Prostate gland (tissue), 2 donors: ENCODE measurements at regions not wholly inside any gene's neighbourhood (a gene's known extent, or its start where the extent isn't known, plus 50 kb on each side); places are given as distances from the start of the nearest gene placed in this dataset.

Experiments used
- DNase-seq: peaks from one replicate; pipeline ENCODE4 v3.0.0-alpha.2; 2019; ENCODE audit warnings: low spot score
- H3K27ac ChIP-seq, 2 donors: fragments of 200-600 bp; sonication (generic); 2 replicates each; pipeline ENCODE4 v1.5.1; 2017 to 2019
- H3K27me3 ChIP-seq: fragments of 200-600 bp; sonication (generic); replicated peaks from 2 replicates; pipeline ENCODE4 v1.5.1; 2019; ENCODE audit not compliant: insufficient read depth
- H3K36me3 ChIP-seq, 2 donors: fragments of 200-600 bp; sonication (generic); 1 replicate in 1 of 2; 2 replicates in 1 of 2; pipeline versions ENCODE4 v1.5.1 to v1.8.1; 2017 to 2019
- H3K4me1 ChIP-seq: fragments of 200-600 bp; sonication (generic); replicated peaks from 2 replicates; pipeline ENCODE4 v1.5.1; 2019
- H3K4me3 ChIP-seq, 2 donors: fragments of 200-600 bp; sonication (generic); 2 replicates each; pipeline ENCODE4 v1.5.1; 2017 to 2019
- H3K9me3 ChIP-seq: fragments of 200-600 bp; sonication (generic); 2 replicates; pipeline ENCODE4 v1.5.1; 2017
- POLR2A ChIP-seq: fragments of 450-650 bp; IDR thresholded peaks from one replicate; pipeline ENCODE4 v1.6.1; 2016; ENCODE audit warnings: antibody characterized with exemption, mild to moderate bottlenecking
- POLR2AphosphoS5 ChIP-seq: sonication (generic); formaldehyde crosslinking; IDR thresholded peaks from one replicate; pipeline ENCODE4 v1.6.1; 2017; ENCODE audit warnings: antibody characterized with exemption
- WGBS: methylation state at CpG from one replicate; pipeline ENCODE4 v1.1.5; 2018; 5-methylcytosine and 5-hydroxymethylcytosine counted together
- intact Hi-C: fragments of 100-400 bp; cut with DNase I; formaldehyde crosslinking; loops from one replicate; pipeline ENCODE4 v1.14.2; 2022
- TF ChIP-seq, protein P1 (sequence below), 4 experiments: fragments of 200-600 bp in 2 of 4; fragments of 450-650 bp in 2 of 4; sonication (generic) in 2 of 4; IDR thresholded peaks; 1 replicate in 3 of 4; 2 replicates in 1 of 4; pipeline ENCODE4 v1.5.1; 2016 to 2019; ENCODE audit warnings: antibody characterized with exemption in 4 of 4, mild to moderate bottlenecking in 2 of 4, moderate library complexity in 2 of 4

GRCh38 chr7:131061158-131061557 is 266.5 kb upstream of the MKLN1 start:
- Histone ChIP-seq H3K4me3 (no peak overlapping the region), H3K36me3 (no peaks in the 10 kb centered on the region), H3K27ac (no peak overlapping the region), H3K4me1 (no peaks in the 10 kb centered on the region), H3K27me3 (no peaks in the 10 kb centered on the region), H3K9me3 (no peaks in the 10 kb centered on the region)
- intact Hi-C loops = no loop called here
- DNase-seq = no peak
- TF ChIP-seq POLR2AphosphoS5 = no peak
- no peak for TF ChIP-seq POLR2A
- TF ChIP-seq, protein P1, sequence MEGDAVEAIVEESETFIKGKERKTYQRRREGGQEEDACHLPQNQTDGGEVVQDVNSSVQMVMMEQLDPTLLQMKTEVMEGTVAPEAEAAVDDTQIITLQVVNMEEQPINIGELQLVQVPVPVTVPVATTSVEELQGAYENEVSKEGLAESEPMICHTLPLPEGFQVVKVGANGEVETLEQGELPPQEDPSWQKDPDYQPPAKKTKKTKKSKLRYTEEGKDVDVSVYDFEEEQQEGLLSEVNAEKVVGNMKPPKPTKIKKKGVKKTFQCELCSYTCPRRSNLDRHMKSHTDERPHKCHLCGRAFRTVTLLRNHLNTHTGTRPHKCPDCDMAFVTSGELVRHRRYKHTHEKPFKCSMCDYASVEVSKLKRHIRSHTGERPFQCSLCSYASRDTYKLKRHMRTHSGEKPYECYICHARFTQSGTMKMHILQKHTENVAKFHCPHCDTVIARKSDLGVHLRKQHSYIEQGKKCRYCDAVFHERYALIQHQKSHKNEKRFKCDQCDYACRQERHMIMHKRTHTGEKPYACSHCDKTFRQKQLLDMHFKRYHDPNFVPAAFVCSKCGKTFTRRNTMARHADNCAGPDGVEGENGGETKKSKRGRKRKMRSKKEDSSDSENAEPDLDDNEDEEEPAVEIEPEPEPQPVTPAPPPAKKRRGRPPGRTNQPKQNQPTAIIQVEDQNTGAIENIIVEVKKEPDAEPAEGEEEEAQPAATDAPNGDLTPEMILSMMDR (IDR thresholded peaks at IDR 0.05) = no peak
- WGBS = 80% methylated on average over 5 of the region's 5 CpGs

DNA sequence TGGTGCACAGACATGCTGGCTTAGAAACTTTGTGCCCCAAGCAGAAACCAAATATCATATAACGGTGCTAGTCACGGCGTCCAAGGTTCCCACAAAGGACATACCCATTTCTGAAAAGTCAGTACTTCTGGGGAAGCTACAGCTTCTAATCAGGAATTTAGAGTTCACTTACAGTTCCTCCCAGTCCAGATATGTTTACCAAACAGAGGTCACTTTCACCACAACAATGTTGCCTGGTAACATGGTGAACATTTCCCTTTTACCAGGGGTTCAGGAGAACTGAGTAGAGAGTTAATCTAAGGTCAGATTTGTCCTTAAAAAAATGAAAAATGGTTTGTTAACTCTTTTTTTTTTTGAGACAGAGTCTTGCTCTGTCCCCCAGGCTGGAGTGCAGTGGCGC is 265.9 kb upstream of the MKLN1 start:
- no peak for DNase-seq
- H3K9me3 ChIP-seq = no peaks in the 10 kb centered on the region
- no peaks in the 10 kb centered on the region for H3K4me1 ChIP-seq
- TF ChIP-seq POLR2AphosphoS5 (no peak), POLR2A (no peak)
- H3K4me3 ChIP-seq = no peak overlapping the region
- H3K27me3 ChIP-seq = no peaks in the 10 kb centered on the region
- no peaks in the 10 kb centered on the region for H3K36me3 ChIP-seq
- no peak overlapping the region for H3K27ac ChIP-seq
- 88% methylated on average over 4 of the region's 4 CpGs for WGBS
- intact Hi-C loops = no loop called here

- Histone ChIP-seq H3K36me3 (no peaks in the 10 kb centered on the region), H3K9me3 (no peaks in the 10 kb centered on the region), H3K4me3 (no peak overlapping the region), H3K27me3 (no peaks in the 10 kb centered on the region), H3K27ac (peak overlapping the region; percentile 39 to 43), H3K4me1 (no peaks in the 10 kb centered on the region)
- no peak for TF ChIP-seq POLR2A
- no peak for DNase-seq
- intact Hi-C loops = loop anchor here (5.0 kb wide), 1 partner anchor 41 kb away; no protein-coding TSS in a partner anchor
Measured at GRCh38 chr7:131066635-131067034, 261.0 kb upstream of the MKLN1 start.

DNA sequence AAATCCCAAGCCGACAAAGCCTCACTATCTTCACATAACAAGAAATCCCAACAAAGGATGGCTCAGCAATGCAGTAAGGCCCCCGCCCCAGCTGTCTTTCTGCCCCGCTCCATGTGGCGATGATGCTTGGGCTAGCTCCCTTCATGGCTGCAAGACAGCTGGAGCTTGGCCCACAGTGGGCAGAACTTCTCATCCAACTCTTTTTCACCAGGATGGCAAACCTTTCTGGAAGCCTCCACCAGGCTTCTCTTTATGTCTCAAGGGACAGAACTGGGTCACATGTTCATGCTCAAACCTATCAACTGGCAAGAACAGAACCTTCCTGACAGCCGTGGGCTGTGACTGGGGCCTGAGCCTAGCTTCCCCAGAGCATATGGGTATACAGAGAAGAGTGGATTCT is 260.5 kb upstream of the MKLN1 start:
- Histone ChIP-seq H3K9me3 (no peaks in the 10 kb centered on the region), H3K27ac (peak overlapping the region; percentile 39 to 40), H3K4me1 (no peaks in the 10 kb centered on the region), H3K4me3 (no peak overlapping the region), H3K36me3 (no peaks in the 10 kb centered on the region), H3K27me3 (no peaks in the 10 kb centered on the region)
- WGBS = 53% methylated on average over 5 of the region's 5 CpGs
- intact Hi-C loops = loop anchor here (5.0 kb wide), 1 partner anchor 40 kb away; no protein-coding TSS in a partner anchor
- no peak for DNase-seq
- no peak for TF ChIP-seq POLR2A
- no peak for TF ChIP-seq POLR2AphosphoS5
- TF ChIP-seq, protein P1 (IDR thresholded peaks at IDR 0.05) = no peak

DNA sequence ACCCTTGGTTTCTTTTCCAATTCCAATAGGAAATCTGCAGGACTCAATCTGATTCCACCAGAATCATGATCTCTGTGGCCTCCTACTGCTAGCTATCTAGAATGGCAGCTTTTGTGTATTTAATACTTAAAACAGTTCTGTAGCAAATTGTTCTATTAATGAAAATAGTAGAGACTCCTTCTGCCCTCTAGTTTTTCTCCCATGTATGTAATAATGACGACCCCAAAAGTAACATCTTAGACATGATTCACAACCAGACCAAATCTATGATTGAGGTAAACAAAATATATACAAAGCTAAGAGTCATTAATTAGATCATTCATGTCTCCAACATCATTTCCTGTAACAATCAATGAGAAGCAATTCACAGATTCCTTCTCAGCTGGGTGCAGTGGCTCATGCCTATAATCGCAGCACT is 259.1 kb upstream of the MKLN1 start:
- H3K27ac ChIP-seq = peak overlapping the region; percentile 38 to 60
- intact Hi-C loops = loop anchor here (5.0 kb wide), 1 partner anchor 39 kb away; no protein-coding TSS in a partner anchor
- TF ChIP-seq POLR2AphosphoS5 = no peak
- TF ChIP-seq, protein P1 (IDR thresholded peaks at IDR 0.05) = peak in 2 of 4 experiments; percentile 40

GRCh38 chr7:131071786-131072504 is 255.7 kb upstream of the MKLN1 start:
- H3K9me3 ChIP-seq = no peaks in the 10 kb centered on the region
- no peaks in the 10 kb centered on the region for H3K4me1 ChIP-seq
- H3K36me3 ChIP-seq = no peaks in the 10 kb centered on the region
- no peaks in the 10 kb centered on the region for H3K27me3 ChIP-seq
- peak overlapping the region; percentile 26 to 45 for H3K27ac ChIP-seq
- intact Hi-C loops = no loop called here
- TF ChIP-seq, protein P1 (IDR thresholded peaks at IDR 0.05) = peak in 2 of 4 experiments; percentile 22 to 35
- TF ChIP-seq POLR2AphosphoS5 (peak; percentile 36), POLR2A (no peak)
- DNase-seq = no peak
- H3K4me3 ChIP-seq = no peak overlapping the region
- 54% methylated on average over 10 of the region's 10 CpGs for WGBS

More for the DNA sequence above, 259.1 kb upstream of the MKLN1 start:
- Histone ChIP-seq H3K27me3 (no peaks in the 10 kb centered on the region), H3K9me3 (no peaks in the 10 kb centered on the region), H3K4me1 (no peaks in the 10 kb centered on the region), H3K36me3 (no peaks in the 10 kb centered on the region), H3K4me3 (no peak overlapping the region)
- 47% methylated on average over 2 of the region's 2 CpGs for WGBS
- DNase-seq = no peak
